Inflammatory macrophage (primary cell): ENCODE measurements at regions not wholly inside any gene's neighbourhood (a gene's known extent, or its start where the extent isn't known, plus 50 kb on each side); places are given as distances from the start of the nearest gene placed in this dataset.
"Not testable (repeated sequence)": the region's sequence is repeated elsewhere in the genome, so short reads cannot be mapped to it uniquely, and the experiment has no call there.

ENCODE experiments used
- DNase-seq, 2 donors: peaks; one replicate each; pipeline ENCODE4 v3.0.0-alpha.2; 2020 to 2022

- no peak for DNase-seq
Observed at GRCh38 chr7:42720991-42721796, 190.7 kb downstream of the C7orf25 start.

DNA sequence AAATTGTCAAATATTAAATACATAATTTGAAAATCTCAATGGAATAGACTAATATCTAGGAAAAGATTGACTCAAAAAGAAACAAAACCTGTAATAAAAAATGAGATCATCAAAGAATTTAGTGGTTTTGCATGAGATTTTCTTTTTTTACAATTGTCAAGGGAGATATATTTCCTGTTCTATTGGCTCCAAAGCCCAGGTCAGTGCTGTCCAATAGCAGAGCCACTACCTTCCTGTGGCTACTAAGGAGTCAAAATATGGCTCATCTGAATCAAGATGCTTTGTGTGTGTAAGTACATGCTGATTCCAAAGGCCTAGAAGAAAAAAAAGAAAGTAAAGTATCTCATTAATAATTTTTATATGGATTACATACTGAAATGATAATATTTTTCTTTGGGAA, 191.9 kb downstream of the C7orf25 start:
- DNase-seq: no peak

GRCh38 chr7:42718466-42718865, 193.4 kb downstream of the C7orf25 start:
- DNase-seq: not testable (repeated sequence)

GRCh38 chr7:42714356-42714755, 197.5 kb downstream of the C7orf25 start:
- DNase-seq: no peak

GRCh38 chr7:42709284-42709683, 202.6 kb downstream of the C7orf25 start:
- no peak for DNase-seq

DNA sequence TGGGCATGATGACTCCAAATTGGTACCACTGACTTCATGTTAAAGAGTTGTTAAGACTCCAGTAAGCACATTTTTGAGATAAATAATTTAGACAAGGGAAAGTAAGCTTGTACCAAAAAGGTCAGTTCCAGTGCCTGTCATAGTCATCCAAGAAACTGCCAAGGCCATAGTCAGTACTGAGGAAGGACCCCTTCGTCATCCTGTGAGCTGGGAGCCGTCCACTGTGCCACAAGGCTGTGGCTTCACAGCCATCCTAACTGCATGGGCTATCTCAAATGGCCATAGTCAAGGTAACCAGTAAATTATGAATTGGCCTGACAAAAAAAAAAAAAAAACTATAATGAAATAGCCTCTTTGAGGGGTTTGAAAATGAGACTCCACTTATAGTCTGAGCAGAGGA, 207.2 kb downstream of the C7orf25 start:
- no peak for DNase-seq

- DNase-seq: no peak
Observed at GRCh38 chr7:42702647-42703046, 209.2 kb downstream of the C7orf25 start.

DNA sequence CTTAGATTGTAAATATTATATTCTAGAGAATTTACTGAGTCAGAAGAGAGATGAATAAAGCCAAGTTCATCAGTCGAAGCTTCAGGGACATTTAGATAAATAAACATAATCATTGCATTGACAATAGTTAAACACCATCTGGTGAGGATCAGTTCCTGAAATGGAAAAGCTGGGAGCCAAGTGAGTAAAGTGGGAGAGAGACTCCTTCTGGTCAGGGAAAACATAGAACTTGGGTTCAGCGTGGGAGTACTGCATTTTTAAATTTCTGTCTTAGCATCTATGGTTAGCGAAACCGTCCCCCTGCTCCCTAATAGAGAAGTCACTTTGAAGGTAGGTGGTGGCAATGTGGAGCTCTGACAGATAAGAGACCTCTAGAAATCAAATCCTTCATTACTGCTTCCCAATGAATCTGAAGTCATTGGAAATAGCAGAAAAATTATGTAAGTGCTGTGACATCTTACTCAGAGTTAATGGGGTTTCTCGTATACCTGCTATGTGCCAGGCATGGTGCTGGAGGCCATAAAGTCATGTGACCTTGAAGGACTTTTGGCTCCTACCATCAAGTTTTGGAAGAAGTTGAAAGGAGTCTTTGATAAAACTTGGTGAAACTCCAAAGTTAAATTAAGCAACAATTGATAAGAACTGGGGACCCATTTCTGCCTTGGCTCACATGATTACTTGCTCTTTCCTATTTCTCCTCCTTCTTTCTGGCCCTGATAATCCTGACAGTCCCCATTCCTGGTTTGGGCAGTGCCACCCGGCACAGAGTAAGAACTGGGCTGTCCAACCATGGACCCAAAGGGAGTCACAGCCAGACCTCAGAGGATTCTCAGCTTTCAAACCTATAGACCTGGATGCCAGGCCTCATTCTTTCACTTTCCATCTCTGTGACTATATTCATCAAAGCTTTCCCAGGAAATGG, 211.2 kb downstream of the C7orf25 start:
- DNase-seq: no peak

- no peak for DNase-seq
Observed at GRCh38 chr7:42699380-42700178, 212.3 kb downstream of the C7orf25 start.

- DNase-seq: no peak
Observed at GRCh38 chr7:42698600-42699374, 213.1 kb downstream of the C7orf25 start.

DNA sequence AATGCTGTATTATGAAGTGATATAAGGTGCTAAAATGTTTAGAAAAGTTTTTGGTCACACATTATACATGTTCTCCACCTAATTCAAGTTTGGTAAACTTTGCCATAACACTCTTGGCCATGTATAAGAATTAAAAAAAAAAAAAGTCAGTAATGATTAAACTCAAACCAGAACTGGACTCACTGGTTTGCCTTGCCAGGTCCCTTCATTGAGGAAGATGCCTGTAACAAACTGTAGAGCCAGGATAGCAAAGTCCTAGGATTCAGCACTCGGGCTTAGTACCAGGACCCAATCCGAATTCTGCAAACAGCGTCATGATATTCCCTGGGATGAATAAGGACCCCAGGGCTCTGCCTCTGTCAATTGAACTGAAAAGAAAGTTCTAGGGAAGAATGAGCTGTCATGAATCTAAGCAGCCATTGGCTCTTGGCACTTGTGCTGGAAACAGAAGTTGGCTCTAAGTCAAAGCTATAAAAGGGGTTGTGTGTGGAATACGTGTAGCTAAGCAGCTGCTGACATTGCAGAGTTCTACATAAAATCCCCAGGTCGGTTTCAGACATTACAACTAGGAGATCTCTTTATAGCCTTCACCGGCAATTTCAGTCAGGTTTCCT, 216.9 kb downstream of the C7orf25 start:
- no peak for DNase-seq

- no peak for DNase-seq
Observed at GRCh38 chr7:42693722-42694121, 218.1 kb downstream of the C7orf25 start.

DNA sequence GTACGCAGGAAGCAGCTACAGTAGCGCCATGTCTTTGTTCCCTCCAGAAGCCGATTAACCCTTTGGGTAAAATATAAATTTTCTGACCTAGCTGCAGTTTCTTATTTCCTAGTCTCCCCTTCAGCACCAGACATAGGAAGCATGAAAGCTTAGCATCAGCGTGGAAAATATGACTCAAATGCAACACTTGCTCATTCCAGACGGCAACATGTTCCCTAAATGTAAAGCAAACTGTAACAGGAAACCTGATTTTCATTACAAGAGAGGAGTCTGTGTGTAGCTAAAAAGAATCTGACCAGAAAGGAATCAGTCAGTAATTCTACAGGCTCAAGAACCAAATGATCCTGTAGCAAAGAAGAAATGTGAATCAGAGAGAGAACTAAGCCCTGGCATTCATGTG, 219.2 kb downstream of the C7orf25 start:
- DNase-seq: no peak

GRCh38 chr7:42690794-42691639, 220.9 kb downstream of the C7orf25 start:
- DNase-seq: peak in 1 of 2 donors; percentile 1

DNA sequence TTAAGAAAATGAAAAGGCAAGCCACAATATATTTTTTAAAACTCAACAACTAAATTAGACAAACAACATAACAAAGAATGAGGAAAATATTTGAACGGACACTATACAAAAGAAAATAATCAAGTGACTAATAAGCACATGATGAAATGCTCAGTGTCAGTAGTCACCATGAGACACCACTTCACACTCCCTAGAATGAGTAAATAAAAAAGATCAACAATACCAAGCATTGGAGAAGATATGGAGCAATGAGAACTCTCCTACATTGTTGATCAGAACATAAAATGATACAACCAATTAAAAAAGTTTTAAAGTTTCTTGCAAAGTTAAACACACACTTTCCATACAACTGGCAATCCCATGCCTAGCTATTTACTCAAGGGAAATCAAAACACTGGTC, 222.2 kb downstream of the C7orf25 start:
- DNase-seq: no peak

- no peak for DNase-seq
Observed at GRCh38 chr7:42688056-42688371, 223.9 kb downstream of the C7orf25 start.

DNA sequence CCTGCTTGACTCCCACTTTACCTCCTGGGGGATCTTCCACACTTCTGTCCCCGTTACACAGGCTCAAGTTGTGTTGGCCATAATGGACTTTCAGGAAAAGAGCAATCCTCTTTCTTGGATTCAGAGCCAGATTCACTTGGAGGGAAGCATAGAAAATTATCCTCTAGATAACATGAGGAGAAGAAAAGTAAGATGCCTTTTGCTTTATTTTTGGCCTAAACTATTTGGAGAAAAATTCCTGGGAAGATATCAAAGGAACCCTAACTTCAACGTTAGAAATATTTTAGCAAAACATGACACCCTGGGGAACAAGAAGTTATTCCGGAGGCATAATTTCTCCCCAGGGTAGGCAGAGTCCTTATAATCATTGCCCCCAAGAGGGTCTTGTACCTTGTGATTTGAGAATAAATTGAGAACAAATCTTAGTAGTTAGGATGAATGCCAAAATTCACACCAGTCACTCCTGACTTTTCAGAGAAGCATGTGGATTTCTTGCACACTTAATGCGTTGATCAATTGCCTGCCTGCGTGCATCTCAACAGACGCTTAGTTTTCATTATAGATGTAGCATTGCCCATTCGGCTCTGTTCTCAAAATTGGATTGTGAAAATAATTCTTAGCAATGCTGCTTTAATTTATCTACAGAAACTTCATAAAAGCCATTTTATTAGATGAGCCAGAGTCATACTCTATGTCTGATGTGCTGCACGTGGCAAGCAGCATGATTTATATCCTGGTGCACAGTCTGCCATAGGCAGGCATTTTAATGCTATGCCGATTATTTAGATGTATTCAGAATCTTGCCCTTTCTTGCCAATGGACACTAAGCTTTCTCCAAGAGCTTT, 224.4 kb downstream of the C7orf25 start:
- DNase-seq: no peak

DNA sequence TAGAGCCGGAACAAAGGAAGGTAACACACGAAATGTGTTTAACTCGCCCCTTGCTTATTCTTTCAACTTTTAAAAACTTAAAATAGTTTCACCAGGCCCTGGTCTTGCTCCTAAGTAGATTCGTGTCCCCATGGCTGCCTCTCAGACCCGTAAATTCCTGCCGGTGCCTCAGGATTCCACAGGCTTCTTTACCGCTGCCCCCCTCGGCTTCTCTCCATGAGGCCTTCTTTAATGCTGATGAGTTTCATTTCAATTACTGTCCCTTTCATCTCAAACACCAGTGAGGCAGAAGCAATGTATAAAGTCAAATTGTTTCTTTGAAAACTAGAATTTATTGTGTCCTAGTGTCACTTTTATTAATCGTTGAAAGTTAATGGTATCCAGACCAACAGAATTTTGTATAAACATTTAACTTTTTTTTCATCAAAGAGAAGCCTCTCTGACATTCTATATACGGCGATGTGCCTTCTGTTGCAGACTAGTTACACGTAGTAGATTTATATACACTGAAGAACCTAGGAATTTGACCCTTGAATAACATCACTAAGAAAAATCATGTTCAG, 225.2 kb downstream of the C7orf25 start:
- no peak for DNase-seq

DNA sequence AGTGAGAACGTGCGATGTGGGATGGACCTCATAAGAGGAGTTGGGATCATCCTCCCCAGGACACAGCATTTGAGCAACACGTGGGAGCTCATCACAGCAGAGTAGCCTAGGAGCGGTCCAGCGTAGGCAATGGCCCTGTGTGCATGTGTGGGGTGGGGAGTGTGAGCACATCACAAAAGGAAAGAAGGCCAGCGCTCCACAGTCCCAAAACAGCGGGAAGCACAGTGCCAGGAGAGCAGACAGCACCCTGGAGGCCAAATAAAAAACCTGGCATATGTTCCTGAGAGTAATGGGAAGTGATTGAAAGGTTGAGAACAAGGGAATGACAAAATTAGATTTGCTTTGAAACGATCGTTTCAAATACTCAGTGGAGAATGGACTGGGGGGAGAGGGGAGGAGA, 226.0 kb downstream of the C7orf25 start:
- no peak for DNase-seq
